ENCODE measurements at regions not wholly inside any gene's neighbourhood (a gene's known extent, or its start where the extent isn't known, plus 50 kb on each side); places are given as distances from the start of the nearest gene placed in this dataset.
A peak's percentile ranks its signal among the peaks of the same experiment; 100 is the strongest.

GRCh38 chr1:233477359-233477758 is 136.5 kb upstream of the KCNK1 start:
- intact Hi-C loops (cut with micrococcal nuclease), result loop anchor here (1.0 kb wide), 1 partner anchor 314 kb away; no protein-coding TSS in a partner anchor
- no peaks in the 10 kb centered on the region for H3K9me3 Mint-ChIP-seq (ENCODE audit: unreplicated experiment)
- POLR2A ChIA-PET, result interaction anchor here (0.7 to 1.6 kb wide), 4 partner anchors 9 to 314 kb away, joined by 3 to 4 read pairs (median 3); no protein-coding TSS in a partner anchor

GRCh38 chr1:233478611-233479010 is 135.3 kb upstream of the KCNK1 start:
- Mint-ChIP-seq H3K9me3 (ENCODE audit: unreplicated experiment) (no peaks in the 10 kb centered on the region), H3K4me1 (ENCODE audit: insufficient read depth, unreplicated experiment) (peaks cover 20% of the 10 kb centered on the region), H3K36me3 (ENCODE audit: insufficient read depth, unreplicated experiment) (no peaks in the 10 kb centered on the region), H3K27me3 (ENCODE audit: insufficient read depth, unreplicated experiment) (no peaks in the 10 kb centered on the region), H3K27ac (ENCODE audit: low read depth, unreplicated experiment) (no peak overlapping the region), H3K4me3 (ENCODE audit: unreplicated experiment) (no peak overlapping the region)
- BruUV-seq (replicated peaks), result no TSS peak
- intact Hi-C loops (cut with micrococcal nuclease), result no loop called here
- TF ChIP-seq CTCF (IDR thresholded peaks at IDR 0.05; ENCODE audit: unreplicated experiment), result no peak
- ChIA-PET CTCF (interaction anchor here (0.6 to 8.0 kb wide), 3 partner anchors 39 to 1122 kb away, joined by 3 to 50 read pairs (median 4); no protein-coding TSS in a partner anchor), POLR2A (no interaction called here)
- no peak for DNase-seq (ENCODE audit: unreplicated experiment)

More at GRCh38 chr1:233477359-233477758, 136.5 kb upstream of the KCNK1 start:
- peak; percentile 30 for TF ChIP-seq CTCF (IDR thresholded peaks at IDR 0.05; ENCODE audit: unreplicated experiment)
- no peak overlapping the region for H3K27ac Mint-ChIP-seq (ENCODE audit: low read depth, unreplicated experiment)
- H3K36me3 Mint-ChIP-seq (ENCODE audit: insufficient read depth, unreplicated experiment), result no peaks in the 10 kb centered on the region
- no peak overlapping the region for H3K4me3 Mint-ChIP-seq (ENCODE audit: unreplicated experiment)
- no peaks in the 10 kb centered on the region for H3K27me3 Mint-ChIP-seq (ENCODE audit: insufficient read depth, unreplicated experiment)
- no TSS peak for BruUV-seq (replicated peaks)
- H3K4me1 Mint-ChIP-seq (ENCODE audit: insufficient read depth, unreplicated experiment), result peaks cover 31% of the 10 kb centered on the region
- peak; percentile 23 for DNase-seq (ENCODE audit: unreplicated experiment)
- CTCF ChIA-PET, result interaction anchor here (0.6 to 8.0 kb wide), 11 partner anchors 9 to 591 kb away, joined by 3 to 50 read pairs (median 4); no protein-coding TSS in a partner anchor

- ChIA-PET CTCF (interaction anchor here (0.5 to 8.0 kb wide), 9 partner anchors 14 to 687 kb away, joined by 3 to 50 read pairs (median 3); no protein-coding TSS in a partner anchor), POLR2A (interaction anchor here (0.6 to 2.3 kb wide), 7 partner anchors 17 to 143 kb away, joined by 3 to 6 read pairs (median 4); no protein-coding TSS in a partner anchor)
- intact Hi-C loops (cut with micrococcal nuclease), result no loop called here
- Mint-ChIP-seq H3K27me3 (ENCODE audit: insufficient read depth, unreplicated experiment) (no peaks in the 10 kb centered on the region), H3K4me3 (ENCODE audit: unreplicated experiment) (no peak overlapping the region), H3K9me3 (ENCODE audit: unreplicated experiment) (no peaks in the 10 kb centered on the region), H3K27ac (ENCODE audit: low read depth, unreplicated experiment) (peak overlapping the region; percentile 8), H3K4me1 (ENCODE audit: insufficient read depth, unreplicated experiment) (peaks cover 20% of the 10 kb centered on the region), H3K36me3 (ENCODE audit: insufficient read depth, unreplicated experiment) (no peaks in the 10 kb centered on the region)
- DNase-seq (ENCODE audit: unreplicated experiment), result no peak
- no TSS peak for BruUV-seq (replicated peaks)
- TF ChIP-seq CTCF (IDR thresholded peaks at IDR 0.05; ENCODE audit: unreplicated experiment), result no peak
These were observed 134.6 kb upstream of the KCNK1 start for GRCh38 chr1:233479110-233479890.

- no peaks in the 10 kb centered on the region for H3K27me3 Mint-ChIP-seq (ENCODE audit: insufficient read depth, unreplicated experiment)
- no peak overlapping the region for H3K4me3 Mint-ChIP-seq (ENCODE audit: unreplicated experiment)
- H3K4me1 Mint-ChIP-seq (ENCODE audit: insufficient read depth, unreplicated experiment), result peaks cover 20% of the 10 kb centered on the region
- no peaks in the 10 kb centered on the region for H3K36me3 Mint-ChIP-seq (ENCODE audit: insufficient read depth, unreplicated experiment)
- H3K9me3 Mint-ChIP-seq (ENCODE audit: unreplicated experiment), result no peaks in the 10 kb centered on the region
- intact Hi-C loops (cut with micrococcal nuclease), result no loop called here
- ChIA-PET CTCF (interaction anchor here (0.5 to 8.0 kb wide), 6 partner anchors 15 to 687 kb away, joined by 3 to 50 read pairs (median 3); no protein-coding TSS in a partner anchor), POLR2A (interaction anchor here (0.6 to 2.3 kb wide), 7 partner anchors 10 to 94 kb away, joined by 3 to 6 read pairs (median 3); no protein-coding TSS in a partner anchor)
- TF ChIP-seq CTCF (IDR thresholded peaks at IDR 0.05; ENCODE audit: unreplicated experiment), result no peak
- BruUV-seq (replicated peaks), result no TSS peak
- peak; percentile 66 for DNase-seq (ENCODE audit: unreplicated experiment)
- H3K27ac Mint-ChIP-seq (ENCODE audit: low read depth, unreplicated experiment), result peak overlapping the region; percentile 8
These were observed 133.7 kb upstream of the KCNK1 start for GRCh38 chr1:233480198-233480597.

Data from MCF 10A (cell line).